OCI-M2 (cell line): ENCODE measurements at regions not wholly inside any gene's neighbourhood (a gene's known extent, or its start where the extent isn't known, plus 50 kb on each side); places are given as distances from the start of the nearest gene placed in this dataset.
"Not testable (repeated sequence)": the region's sequence is repeated elsewhere in the genome, so short reads cannot be mapped to it uniquely, and the experiment has no call there.

Experiments
- DNase-seq: peaks from one replicate; lab custom pipeline; 2025; ENCODE audit not compliant: unreplicated experiment; lab: John Stamatoyannopoulos, UW

DNA sequence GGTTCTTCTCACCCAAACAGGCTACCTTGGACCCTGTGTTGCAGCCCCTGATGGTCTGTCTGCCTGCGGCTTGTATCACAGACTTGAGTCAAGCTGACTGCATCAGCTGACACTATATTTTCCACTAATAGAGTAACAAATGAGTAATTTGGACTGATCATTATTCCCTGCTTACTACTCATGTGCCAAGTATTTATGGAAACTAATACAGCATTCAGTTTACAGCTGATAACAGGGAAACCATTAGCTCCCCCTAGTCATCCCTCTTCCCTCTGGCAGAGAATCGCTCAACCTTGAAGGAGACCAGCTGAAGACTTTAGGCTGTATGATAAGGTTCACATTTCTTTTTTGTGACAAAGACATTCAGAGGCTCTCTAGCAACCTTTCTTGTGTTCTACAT is 116.6 kb upstream of the SYT6 start:
- DNase-seq = no peak

DNA sequence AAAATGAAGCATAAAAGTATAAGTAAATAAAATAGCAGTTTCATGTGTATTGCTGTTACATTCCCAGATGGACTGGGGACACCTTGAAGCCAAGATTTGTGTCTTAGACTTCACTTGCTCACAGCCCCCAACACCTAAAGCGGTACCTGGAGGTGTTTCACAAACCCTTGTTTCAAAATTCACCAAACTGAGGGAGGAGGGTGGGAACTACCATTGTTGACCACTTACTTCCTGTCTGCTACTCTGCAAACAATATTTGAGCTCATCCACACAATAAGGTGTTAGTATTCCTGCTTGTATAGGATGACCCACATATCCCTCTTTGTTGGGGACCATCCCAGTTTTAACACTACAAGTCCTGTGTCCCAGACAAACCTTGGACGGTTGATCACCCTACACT is 115.9 kb upstream of the SYT6 start:
- DNase-seq = no peak

DNA sequence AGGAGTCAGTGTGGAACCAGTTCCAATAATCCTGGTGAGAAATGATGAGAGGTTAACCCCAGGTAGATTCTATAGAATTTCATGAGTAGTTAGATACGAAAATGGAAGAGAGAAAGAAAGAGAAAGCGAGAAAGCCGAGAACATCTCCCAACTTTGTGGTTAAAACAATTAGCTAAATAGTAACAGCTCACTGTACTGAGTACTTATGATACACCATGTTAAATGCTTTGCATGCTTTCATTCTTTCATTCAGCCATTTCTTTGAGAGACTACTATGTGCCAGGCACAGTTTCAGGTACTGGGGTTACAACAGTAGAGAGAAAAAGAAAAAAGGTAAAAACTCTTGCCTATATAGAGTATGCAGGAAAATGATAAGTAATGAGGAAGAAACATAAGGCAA is 109.7 kb upstream of the SYT6 start:
- no peak for DNase-seq

DNA sequence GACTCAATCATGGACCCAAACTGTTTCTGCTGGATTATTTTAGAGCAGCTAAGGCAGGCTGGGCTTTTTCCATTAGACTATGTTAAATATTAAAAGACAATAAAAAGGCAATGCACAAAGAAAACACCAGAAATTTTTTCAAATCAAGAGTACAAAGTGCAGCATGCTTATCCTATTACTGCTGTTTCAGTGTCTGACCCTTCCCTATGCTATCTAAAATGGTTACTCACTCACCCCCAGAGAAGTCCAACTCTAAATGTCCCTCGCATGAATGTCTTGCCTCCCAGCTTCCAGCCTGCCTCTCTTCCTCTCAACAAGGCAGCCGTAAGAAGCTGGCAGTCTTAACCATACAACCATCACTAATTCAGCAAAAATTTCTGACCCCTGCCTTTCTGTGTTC is 108.7 kb upstream of the SYT6 start:
- DNase-seq = no peak

DNA sequence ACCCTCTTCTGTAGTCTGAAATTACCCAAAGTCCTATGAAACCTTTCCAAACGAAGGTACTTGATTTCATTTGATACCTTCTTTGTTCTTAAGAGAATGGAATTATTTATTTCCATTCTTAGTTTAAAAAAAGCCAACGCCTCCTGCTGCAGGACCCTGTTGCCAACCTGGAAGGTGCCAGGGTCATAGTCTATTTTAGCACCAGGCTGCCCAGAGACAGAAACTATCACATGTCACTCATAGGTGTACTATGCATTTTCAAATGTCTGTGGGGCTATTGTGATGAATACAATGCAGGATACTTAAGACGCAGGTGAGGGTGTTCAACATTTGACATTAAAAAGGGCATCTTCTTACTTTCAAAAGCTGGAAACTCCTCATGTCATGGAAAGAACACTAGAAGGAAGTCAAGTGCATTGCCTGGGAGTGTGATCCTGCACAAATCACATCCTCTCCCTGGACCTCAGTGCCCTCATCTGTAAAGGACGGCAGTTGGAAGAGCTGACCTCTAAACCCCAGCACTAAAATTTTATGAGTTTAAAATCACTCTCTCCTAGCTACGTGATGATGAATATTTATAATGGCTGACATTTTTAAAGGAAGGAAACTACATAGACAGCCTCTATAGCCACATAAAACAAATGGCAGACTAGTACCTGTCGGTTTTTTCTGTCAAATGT is 107.3 kb upstream of the SYT6 start:
- no peak for DNase-seq

DNA sequence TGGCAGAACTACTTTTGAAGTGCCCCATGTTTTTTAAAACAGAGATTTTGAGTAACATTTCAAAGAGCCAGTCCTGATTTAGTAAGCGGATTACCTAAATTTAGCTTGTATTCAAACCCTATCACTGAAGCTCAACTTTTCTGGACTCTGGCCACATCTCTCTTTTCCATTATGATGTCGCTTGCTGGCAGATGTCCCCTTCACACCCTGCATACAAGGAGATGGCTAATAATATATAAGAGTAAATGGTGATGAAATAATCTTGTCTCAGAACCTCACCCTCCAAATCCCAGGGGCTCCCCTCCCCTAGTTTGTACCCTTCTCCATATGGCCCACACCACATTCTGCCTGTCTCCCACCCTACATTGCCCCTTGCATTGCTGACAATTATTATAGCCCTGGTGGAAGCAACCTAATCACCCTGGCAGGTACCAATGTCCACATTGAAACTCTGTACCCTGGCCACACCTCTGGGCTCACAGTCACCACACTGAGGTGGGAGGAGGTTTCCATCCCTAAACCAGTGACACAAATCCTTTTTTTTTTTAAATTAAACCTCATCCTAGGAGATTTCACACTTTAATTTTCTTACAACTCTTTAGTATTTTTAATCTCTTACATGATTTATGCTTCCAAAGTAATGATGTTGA is 106.0 kb upstream of the SYT6 start:
- no peak for DNase-seq

DNA sequence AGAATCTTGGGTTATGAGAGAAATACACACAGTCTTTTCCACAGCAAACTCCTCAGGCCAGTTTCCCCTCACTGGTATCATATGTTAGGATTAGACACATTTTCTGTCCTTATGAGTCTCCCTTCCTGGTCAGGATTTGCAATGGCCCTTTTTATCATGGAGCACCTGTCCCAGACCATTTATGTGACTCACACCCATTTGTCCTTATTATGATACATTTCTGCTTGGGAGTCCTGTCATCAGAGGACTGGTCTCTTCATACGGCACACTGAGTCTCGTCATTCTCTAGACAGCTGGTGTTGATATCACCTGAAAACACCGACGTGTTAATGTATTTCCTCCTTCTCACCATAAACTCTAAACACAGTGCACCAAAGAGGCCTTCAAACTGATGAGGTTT is 105.0 kb upstream of the SYT6 start:
- no peak for DNase-seq

DNA sequence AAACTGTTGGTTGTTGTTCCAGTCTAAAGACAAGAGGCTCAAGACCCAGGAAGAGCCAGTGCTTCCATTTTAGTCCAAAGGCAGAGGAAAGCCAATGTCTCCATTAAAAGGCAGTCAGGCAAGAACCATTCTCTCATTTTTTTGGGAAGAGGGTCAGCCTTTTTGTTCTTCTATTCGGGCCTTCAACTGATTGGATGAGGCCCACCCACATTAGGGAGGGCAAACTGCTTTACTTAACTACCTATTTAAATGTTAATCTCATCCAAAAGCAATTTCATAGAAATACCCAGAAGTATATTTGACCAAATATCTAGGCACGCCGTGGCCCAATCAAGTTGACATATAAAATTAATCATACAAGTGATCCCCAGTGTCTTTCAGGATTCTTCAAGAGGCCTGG is 104.4 kb upstream of the SYT6 start:
- DNase-seq = no peak

DNA sequence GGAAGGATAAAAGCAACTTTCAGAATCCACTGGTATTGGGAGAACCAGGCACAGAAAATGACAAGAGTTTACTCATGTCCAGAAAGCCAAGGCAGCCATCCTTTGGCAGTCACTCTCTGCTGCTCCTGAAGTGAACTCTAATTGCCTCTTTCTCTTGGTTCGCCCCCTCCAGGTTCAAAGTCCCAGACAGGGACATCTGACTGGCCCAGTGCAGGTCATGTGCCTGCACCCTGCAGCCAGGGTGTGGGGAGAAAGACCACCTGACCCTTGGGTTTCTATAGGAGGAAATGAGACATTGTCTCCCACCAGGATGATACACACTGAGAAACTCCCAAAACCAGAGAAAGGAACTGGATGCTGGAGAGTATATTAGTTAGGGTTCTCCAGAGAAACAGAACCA is 103.9 kb upstream of the SYT6 start:
- DNase-seq = no peak

DNA sequence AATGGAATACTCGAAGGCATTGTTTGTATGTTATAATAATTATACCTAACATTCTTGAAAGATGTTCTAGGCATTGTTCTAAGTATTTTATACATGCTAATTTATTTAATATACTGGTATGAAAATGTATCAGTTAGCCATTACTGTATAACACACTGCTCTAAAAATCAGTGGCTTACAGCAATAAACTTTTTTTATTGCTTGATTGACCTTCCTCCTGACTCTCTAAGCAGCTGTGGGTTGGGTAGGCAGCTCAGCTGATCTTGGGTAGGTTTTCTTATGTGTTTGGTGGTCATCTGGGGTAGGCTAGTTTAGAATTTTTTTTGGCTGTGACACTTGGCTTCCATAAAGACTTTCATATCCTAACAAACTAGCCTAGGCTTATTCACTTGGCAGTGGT is 100.2 kb upstream of the SYT6 start:
- DNase-seq = no peak

DNA sequence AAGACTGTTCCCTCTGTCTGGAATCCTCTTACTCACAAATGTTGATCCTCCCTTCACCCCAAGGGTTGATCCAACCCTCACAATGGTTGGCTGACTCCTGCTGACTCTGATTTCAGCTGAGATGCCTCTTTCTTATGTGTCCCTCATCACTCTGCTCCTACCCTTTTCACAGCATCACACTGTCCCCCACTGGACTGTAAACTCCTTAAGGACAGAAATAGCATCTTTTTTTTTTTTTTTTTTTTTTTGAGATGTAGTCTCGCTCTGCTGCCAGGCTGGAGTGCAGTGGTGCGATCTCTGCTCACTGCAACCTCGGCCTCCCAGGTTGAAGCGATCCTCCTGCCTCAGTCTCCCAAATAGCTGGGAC is 97.9 kb upstream of the SYT6 start:
- DNase-seq = no peak

DNA sequence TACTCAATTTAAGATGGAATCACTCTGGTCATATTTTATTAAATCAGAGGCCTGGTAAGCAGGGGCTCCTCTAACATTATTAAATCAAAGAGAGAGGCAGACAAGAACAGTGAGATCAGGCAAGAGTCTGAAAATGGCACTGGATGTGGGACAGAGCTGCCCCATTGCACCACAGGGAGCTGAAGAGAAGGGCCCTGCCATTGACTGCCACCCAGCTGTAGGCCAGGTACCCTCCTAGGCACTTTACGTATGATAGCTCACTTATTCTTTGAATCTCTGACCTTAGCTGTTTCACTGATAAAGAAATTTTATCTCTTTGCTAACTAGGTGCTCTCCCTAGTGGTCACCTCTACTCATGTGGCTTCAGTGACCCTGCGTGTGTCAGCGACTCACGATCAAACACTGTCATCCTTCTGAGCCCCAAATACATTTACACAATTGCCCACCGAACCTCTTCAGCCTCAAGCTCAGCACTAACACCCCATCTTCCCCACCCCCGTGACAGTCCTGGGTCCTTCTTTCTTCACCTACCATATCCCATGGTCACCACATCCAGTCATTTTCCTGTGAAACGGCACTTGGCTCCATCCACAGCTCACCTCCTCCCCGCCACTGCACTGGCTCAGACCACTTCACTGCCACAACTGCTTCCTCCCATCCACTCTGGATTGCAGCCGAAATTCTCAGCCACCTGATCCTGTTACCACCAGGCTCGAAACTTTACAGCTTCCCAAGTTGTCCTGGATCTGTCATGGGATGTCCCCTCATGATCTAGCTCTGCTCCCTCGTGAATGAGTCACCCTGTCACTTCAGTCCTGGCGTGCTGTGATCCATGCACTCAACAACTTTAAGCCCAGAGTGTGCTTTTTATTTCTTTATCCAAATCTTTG is 97.3 kb upstream of the SYT6 start:
- DNase-seq = no peak

DNA sequence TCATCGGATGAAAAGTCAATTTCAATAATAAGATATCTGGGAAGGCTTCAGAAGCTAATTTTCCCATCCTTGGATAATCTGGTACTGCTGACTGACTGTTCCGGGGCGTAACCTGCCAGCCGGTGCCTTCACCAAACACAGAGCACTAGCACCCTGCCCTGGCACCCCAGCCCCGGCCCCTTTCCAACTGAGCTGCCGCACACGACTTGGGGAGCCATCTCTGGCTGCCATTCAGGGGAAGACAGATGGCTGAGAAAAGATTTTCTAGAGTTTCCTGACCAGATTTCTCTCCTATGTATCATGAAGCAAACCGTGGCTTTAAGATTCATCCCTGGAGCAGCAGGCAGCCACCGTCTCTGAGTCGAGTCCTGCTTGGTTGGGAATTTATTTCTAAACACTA is 96.0 kb upstream of the SYT6 start:
- DNase-seq = no peak

DNA sequence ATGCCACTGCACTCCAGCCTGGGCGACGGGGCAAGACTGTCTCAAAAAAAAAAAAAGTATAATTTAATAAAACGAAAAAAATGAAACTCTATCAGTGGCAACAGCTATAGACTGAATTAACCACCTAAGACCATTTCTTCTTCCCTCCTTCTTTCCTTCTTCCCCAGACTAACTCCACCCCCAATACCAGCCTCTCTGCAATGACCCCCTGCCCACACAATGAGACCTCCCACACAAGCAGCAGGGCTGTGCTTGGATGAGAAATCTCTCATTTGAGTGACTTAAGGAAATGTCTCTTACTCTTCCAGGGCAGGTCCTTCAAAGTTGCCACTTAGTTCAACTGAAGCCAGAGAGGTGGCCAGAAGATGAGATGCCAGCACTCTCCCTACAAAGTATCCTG is 94.5 kb upstream of the SYT6 start:
- DNase-seq = no peak

DNA sequence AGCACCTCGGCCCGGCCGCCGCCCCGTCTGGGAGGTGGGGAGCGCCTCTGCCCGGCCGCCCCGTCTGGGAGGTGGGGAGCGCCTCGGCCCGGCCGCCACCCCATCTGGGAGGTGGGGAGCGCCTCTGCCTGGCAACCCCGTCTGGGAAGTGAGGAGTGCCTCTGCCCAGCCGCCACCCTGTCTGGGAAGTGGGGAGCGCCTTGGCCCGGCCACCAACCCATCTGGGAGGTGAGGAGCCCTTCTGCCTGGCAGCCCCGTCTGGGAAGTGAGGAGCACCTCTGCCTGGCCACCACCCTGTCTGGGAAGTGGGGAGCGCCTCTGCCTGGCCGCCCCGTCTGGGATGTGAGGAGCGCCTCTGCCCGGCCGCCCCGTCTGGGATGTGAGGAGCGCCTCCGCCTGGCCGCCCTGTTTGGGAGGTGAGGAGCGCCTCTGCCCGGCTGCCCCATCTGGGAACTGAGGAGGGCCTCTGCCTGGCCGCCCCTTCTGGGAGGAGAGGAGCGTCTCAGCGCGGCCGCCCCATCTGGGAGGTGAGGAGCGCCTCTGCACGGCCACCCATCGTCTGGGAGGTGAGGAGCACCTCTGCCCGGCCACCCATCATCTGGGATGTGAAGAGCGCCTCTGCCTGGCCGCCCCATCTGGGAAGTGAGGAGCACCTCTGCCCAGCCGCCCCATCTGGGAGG is 89.0 kb upstream of the SYT6 start:
- not testable (repeated sequence) for DNase-seq

DNA sequence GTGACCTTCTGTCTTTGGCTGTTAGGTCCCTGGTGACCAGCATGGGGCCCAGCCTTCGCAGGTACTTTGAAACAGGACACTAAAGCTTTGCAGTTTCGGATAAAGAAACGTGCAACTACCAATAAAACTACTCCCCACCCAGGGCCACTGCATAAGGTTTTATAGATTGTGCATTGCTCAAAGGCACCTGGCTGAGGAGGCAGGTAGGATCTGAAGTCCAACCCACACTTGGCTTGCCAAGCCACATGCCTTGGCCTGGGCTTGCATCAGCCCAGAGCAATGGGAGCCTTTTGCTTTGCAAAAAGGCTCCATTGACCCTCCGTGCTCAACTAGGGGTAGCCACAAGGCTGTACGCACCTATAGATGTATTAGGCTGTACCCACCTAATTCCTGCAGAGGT is 84.4 kb upstream of the SYT6 start:
- DNase-seq = no peak

DNA sequence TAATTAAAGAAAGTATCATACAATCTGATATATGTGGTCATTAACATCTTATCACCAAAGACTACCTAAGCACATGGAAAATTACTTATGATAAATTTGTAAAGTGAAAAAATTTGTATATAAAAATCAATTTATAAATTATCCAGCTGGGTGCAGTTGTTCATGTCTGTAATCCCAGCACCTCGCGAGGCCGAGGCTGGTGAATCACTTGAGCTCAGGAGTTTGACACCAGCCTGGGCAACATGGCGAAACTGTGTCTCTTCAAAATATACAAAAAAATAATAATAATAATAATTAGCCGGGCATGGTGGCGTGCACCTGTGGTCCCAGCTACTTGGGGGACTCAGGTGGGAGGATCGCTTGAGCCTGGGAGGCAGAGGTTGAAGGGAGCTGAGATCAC is 82.8 kb upstream of the SYT6 start:
- no peak for DNase-seq

DNA sequence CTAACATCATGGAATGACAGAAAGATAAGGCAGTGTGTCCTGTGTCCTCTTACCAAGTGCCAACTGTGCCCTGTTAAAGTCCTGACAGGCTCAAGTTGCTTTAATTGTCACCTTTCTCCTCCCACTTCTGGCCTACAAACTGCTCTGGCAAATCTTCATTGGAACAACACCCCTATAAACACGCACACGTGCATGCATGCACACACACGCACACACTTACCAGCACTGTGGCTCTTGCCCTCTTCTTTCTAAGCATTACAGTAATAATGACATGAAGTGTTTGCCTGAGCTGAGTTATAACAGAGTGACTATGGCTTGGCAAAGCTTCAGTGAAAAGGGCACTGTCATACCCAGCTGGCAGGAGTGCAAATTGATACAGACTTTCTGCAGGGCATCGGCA is 82.3 kb upstream of the SYT6 start:
- no peak for DNase-seq

DNA sequence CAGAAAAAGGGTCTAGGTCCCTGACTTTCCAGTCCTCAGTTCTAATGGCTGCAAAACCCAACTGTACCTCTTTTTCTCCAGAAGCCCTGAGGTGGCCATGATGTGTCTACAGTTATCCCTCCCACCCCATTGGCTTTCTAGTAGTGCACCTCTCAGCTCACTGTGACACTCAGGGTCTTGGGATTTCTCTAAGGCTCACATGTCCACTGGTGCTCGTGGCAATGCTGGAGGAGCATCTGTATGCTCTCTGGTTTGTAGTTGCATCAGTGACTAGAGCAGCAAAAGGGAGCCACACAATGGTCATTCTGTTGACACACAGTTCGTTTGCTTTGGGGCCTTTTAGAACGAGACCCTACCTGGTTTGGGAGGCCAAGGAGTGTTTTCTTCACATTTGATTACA is 81.6 kb upstream of the SYT6 start:
- no peak for DNase-seq

DNA sequence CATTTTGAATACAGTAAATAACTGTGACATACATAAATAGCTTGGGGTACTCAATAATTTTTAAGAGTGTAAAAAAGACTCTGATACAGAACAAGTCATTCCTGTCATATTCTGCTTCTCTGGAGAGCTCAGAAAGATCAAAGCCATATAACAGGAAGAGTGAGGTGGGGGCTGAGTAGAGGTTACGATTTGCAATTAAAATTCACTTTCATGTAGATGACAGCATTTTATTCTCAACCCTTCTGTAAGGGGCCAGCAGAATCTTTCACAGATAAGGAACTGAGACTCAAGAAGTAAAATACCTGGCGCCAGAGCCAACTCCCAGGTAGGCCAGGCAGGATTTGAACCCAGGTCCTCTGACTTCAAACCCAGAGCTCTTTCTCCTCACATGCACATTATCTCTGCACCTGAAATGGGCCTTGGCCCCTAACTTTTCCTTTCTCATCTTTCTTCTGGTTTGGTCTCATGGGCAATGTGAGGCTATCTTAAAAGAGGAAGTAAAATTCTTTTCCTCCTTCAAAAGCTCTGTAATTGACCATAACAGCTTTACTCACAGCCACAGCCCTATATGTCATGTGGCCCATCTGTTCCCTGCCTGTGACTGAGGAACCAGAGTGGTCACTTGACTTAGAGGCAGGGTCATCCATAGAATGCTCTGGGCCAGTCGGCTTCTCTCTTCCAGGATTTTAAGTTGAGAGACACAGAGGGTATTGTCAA is 80.9 kb upstream of the SYT6 start:
- DNase-seq = no peak

DNA sequence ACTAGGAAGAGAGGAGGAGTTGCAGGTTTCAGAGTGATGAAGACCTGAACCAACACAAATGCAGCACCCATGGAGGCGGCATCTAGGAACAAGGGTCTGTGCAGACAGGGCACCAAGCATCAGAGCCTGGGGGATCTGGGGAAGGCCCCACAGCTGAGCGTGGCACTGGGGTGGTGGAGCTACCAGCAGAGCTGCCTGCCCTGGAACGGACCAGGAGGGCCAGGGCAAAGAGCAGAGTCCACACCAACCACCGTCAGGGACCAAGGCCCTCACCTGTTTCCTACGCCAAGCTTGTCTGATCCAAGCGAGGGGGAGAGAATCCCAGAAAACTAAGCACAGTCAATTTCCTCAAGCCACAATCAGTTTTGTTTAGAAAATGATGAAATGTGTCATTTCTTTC is 79.0 kb upstream of the SYT6 start:
- no peak for DNase-seq
